ENCODE measurements at regions not wholly inside any gene's neighbourhood (a gene's known extent, or its start where the extent isn't known, plus 50 kb on each side); places are given as distances from the start of the nearest gene placed in this dataset.
"Not testable (repeated sequence)": the region's sequence is repeated elsewhere in the genome, so short reads cannot be mapped to it uniquely, and the experiment has no call there.

- Histone ChIP-seq H3K36me3 (no peaks in the 10 kb centered on the region), H3K4me1 (no peaks in the 10 kb centered on the region), H3K27ac (no peak overlapping the region), H3K9ac (ENCODE audit: low read depth in 2 of 2, low read length in 2 of 2) (no peak overlapping the region), H3K27me3 (no peaks in the 10 kb centered on the region), H3K9me3 (no peaks in the 10 kb centered on the region), H3K4me3 (no peak overlapping the region)
- intact Hi-C loops (cut with DNase I): no loop called here
- TF ChIP-seq, protein P1, sequence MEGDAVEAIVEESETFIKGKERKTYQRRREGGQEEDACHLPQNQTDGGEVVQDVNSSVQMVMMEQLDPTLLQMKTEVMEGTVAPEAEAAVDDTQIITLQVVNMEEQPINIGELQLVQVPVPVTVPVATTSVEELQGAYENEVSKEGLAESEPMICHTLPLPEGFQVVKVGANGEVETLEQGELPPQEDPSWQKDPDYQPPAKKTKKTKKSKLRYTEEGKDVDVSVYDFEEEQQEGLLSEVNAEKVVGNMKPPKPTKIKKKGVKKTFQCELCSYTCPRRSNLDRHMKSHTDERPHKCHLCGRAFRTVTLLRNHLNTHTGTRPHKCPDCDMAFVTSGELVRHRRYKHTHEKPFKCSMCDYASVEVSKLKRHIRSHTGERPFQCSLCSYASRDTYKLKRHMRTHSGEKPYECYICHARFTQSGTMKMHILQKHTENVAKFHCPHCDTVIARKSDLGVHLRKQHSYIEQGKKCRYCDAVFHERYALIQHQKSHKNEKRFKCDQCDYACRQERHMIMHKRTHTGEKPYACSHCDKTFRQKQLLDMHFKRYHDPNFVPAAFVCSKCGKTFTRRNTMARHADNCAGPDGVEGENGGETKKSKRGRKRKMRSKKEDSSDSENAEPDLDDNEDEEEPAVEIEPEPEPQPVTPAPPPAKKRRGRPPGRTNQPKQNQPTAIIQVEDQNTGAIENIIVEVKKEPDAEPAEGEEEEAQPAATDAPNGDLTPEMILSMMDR (IDR thresholded peaks at IDR 0.05): no peak
- no peak for DNase-seq
Measured at GRCh38 chr1:219550201-219550600, 62.7 kb downstream of the ZC3H11B start.

- intact Hi-C loops (cut with DNase I): no loop called here
- no peaks in the 10 kb centered on the region for H3K36me3 ChIP-seq
- H3K27ac ChIP-seq: no peak overlapping the region
- TF ChIP-seq, protein P1 (IDR thresholded peaks at IDR 0.05): no peak
- H3K9me3 ChIP-seq: no peaks in the 10 kb centered on the region
- no peak overlapping the region for H3K9ac ChIP-seq (ENCODE audit: low read depth in 2 of 2, low read length in 2 of 2)
- H3K4me1 ChIP-seq: no peaks in the 10 kb centered on the region
- no peak overlapping the region for H3K4me3 ChIP-seq
- H3K27me3 ChIP-seq: no peaks in the 10 kb centered on the region
- no peak for DNase-seq
Measured at GRCh38 chr1:219549215-219549614, 63.7 kb downstream of the ZC3H11B start.

DNA sequence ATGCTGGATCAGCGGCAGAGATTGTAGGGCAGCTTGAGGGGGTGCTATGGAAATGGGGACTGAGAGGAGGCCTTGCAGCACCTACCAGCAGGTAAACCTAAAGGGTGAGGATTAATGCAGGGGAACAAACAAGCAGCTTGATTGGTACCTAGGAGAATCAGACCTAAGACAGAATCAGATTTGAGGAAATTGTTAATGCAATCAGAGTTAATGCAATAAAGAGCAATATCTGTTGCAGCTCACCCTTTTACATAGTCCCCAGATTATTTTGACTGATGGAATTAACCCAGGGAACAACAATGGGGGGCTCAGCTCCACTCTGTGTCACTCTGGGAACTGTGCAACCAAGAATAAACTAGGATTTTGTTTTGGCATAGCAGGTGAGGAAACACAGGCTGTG lies 64.5 kb downstream of the ZC3H11B start:
- H3K9ac ChIP-seq (ENCODE audit: low read depth in 2 of 2, low read length in 2 of 2): no peak overlapping the region
- intact Hi-C loops (cut with DNase I): no loop called here
- no peak for DNase-seq
- TF ChIP-seq, protein P1 (IDR thresholded peaks at IDR 0.05): no peak
- H3K4me3 ChIP-seq: no peak overlapping the region
- no peaks in the 10 kb centered on the region for H3K9me3 ChIP-seq
- no peaks in the 10 kb centered on the region for H3K27me3 ChIP-seq
- no peak overlapping the region for H3K27ac ChIP-seq
- H3K4me1 ChIP-seq: no peaks in the 10 kb centered on the region
- H3K36me3 ChIP-seq: no peaks in the 10 kb centered on the region

DNA sequence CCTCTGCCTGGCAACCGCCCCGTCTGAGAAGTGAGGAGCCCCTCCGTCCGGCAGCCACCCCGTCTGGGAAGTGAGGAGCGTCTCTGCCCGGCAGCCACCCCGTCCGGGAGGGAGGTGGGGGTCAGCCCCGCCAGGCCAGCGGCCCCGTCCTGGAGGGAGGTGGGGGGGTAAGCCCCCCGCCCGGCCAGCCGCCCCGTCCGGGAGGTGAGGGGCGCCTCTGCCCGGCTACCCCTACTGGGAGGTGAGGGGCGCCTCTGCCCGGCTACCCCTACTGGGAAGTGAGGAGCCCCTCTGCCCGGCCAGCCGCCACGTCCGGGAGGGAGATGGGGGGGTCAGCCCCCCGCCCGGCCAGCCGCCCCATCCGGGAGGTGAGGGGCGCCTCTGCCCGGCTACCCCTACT lies 67.1 kb downstream of the ZC3H11B start:
- H3K27me3 ChIP-seq; DNase-seq; H3K4me1 ChIP-seq; H3K9me3 ChIP-seq; H3K27ac ChIP-seq; intact Hi-C loops (cut with DNase I); H3K9ac ChIP-seq (ENCODE audit: low read depth in 2 of 2, low read length in 2 of 2); H3K4me3 ChIP-seq; H3K36me3 ChIP-seq: not testable (repeated sequence)

- DNase-seq: no peak
- intact Hi-C loops (cut with DNase I): no loop called here
- no peaks in the 10 kb centered on the region for H3K9me3 ChIP-seq
- no peaks in the 10 kb centered on the region for H3K27me3 ChIP-seq
- H3K27ac ChIP-seq: no peak overlapping the region
- no peak overlapping the region for H3K9ac ChIP-seq (ENCODE audit: low read depth in 2 of 2, low read length in 2 of 2)
- no peak overlapping the region for H3K4me3 ChIP-seq
- TF ChIP-seq, protein P1 (IDR thresholded peaks at IDR 0.05): no peak
- no peaks in the 10 kb centered on the region for H3K4me1 ChIP-seq
- no peaks in the 10 kb centered on the region for H3K36me3 ChIP-seq
Measured at GRCh38 chr1:219544163-219544846, 68.6 kb downstream of the ZC3H11B start.

DNA sequence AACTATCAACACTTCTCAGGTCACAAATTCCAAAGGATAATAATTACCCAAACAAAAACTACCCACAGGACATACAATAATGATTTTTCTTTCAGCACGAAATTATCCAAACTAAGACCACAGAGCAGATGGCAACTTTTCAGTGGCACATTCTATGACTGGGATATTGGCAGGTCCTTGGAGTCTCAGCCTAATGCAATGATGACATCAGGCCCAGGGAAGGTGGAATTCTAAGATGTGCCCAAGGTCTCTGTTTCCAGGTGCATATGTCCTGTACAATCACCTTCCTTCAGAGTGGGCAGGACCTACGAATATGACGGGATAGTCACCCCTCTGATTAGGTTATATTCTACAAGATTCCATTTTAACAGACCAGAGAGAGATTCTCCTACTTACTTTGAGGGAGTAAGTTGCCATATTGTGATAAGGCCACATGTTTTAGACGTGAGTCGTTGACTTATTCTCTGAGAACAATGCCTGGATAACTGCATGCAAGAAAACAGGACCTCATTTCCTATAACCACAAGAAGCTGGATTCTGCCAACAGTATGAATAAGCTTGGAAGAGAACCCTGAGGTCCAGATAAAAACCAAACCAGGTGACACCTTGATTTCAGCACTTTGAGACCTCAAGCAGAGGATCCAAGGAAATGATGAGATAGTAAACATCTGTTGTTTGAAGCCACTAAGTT lies 69.9 kb downstream of the ZC3H11B start:
- Histone ChIP-seq H3K4me1 (no peaks in the 10 kb centered on the region), H3K27ac (no peak overlapping the region), H3K4me3 (no peak overlapping the region), H3K36me3 (no peaks in the 10 kb centered on the region), H3K9me3 (no peaks in the 10 kb centered on the region), H3K27me3 (no peaks in the 10 kb centered on the region), H3K9ac (ENCODE audit: low read depth in 2 of 2, low read length in 2 of 2) (no peak overlapping the region)
- intact Hi-C loops (cut with DNase I): no loop called here
- DNase-seq: no peak
- TF ChIP-seq, protein P1 (IDR thresholded peaks at IDR 0.05): no peak

Measured in colonic mucosa (tissue), 4 donors.